Activated CD8-positive, alpha-beta memory T cell treated with anti-CD3 and anti-CD28 coated beads, Interleukin-2, amount 50 U/mL, for 1 hour (primary cell): ENCODE measurements at regions not wholly inside any gene's neighbourhood (a gene's known extent, or its start where the extent isn't known, plus 50 kb on each side); places are given as distances from the start of the nearest gene placed in this dataset.

Experiments
- DNase-seq: peaks from one replicate; pipeline ENCODE4 v3.0.0-alpha.2; 2020; ENCODE audit errors: extremely low read depth

GRCh38 chr15:85941186-85941855 lies 138.3 kb upstream of the AGBL1 start:
- DNase-seq = no peak

- no peak for DNase-seq
These were observed 137.0 kb upstream of the AGBL1 start for GRCh38 chr15:85942632-85943031.

- no peak for DNase-seq
These were observed 136.5 kb upstream of the AGBL1 start for GRCh38 chr15:85943151-85943550.

- no peak for DNase-seq
These were observed 135.9 kb upstream of the AGBL1 start for GRCh38 chr15:85943791-85944190.

- no peak for DNase-seq
These were observed 132.7 kb upstream of the AGBL1 start for GRCh38 chr15:85947021-85947420.

- DNase-seq = no peak
These were observed 131.7 kb upstream of the AGBL1 start for GRCh38 chr15:85947936-85948335.

GRCh38 chr15:85950101-85950500 lies 129.6 kb upstream of the AGBL1 start:
- no peak for DNase-seq

- no peak for DNase-seq
These were observed 125.1 kb upstream of the AGBL1 start for GRCh38 chr15:85954586-85954985.

- DNase-seq = no peak
These were observed 123.9 kb upstream of the AGBL1 start for GRCh38 chr15:85955501-85956391.

- no peak for DNase-seq
These were observed 123.0 kb upstream of the AGBL1 start for GRCh38 chr15:85956532-85957275.

GRCh38 chr15:85959611-85960010 lies 120.1 kb upstream of the AGBL1 start:
- no peak for DNase-seq

GRCh38 chr15:85960381-85960780 lies 119.3 kb upstream of the AGBL1 start:
- no peak for DNase-seq

GRCh38 chr15:85961821-85962220 lies 117.8 kb upstream of the AGBL1 start:
- no peak for DNase-seq

- no peak for DNase-seq
These were observed 116.4 kb upstream of the AGBL1 start for GRCh38 chr15:85963262-85963760.

- no peak for DNase-seq
These were observed 115.2 kb upstream of the AGBL1 start for GRCh38 chr15:85964471-85964870.

GRCh38 chr15:85967553-85967952 lies 112.1 kb upstream of the AGBL1 start:
- no peak for DNase-seq

- DNase-seq = no peak
These were observed 106.7 kb upstream of the AGBL1 start for GRCh38 chr15:85972805-85973540.

GRCh38 chr15:85973584-85974347 lies 105.9 kb upstream of the AGBL1 start:
- no peak for DNase-seq

GRCh38 chr15:85974348-85974705 lies 105.3 kb upstream of the AGBL1 start:
- no peak for DNase-seq

- DNase-seq = no peak
These were observed 104.9 kb upstream of the AGBL1 start for GRCh38 chr15:85974742-85975141.

- no peak for DNase-seq
These were observed 103.6 kb upstream of the AGBL1 start for GRCh38 chr15:85976102-85976501.
